MM.1S (cell line): ENCODE measurements at regions not wholly inside any gene's neighbourhood (a gene's known extent, or its start where the extent isn't known, plus 50 kb on each side); places are given as distances from the start of the nearest gene placed in this dataset.

Experiments
- CTCF ChIP-seq: fragments of 300-600 bp; sonication (generic); IDR thresholded peaks from 2 replicates; pipeline ENCODE4 v1.5.1; 2016; ENCODE audit warnings: antibody characterized with exemption, low read length, mixed read lengths
- EZH2 ChIP-seq: fragments of 300-600 bp; sonication (generic); optimal IDR thresholded peaks from 2 replicates; pipeline ENCODE3; 2017; ENCODE audit warnings: low read depth, mild to moderate bottlenecking, antibody characterized with exemption, low read length, mixed read lengths

GRCh38 chr12:47025798-47026197 is 53.6 kb upstream of the PCED1B start:
- TF ChIP-seq CTCF: no peak
- no peak for TF ChIP-seq EZH2
